HepG2 (cell line): ENCODE measurements at regions not wholly inside any gene's neighbourhood (a gene's known extent, or its start where the extent isn't known, plus 50 kb on each side); places are given as distances from the start of the nearest gene placed in this dataset.

Experiments used
- CTCF ChIP-seq: sonication (generic); formaldehyde crosslinking; IDR thresholded peaks from 2 replicates; pipeline ENCODE4 v1.5.0; 2020; ENCODE audit warnings: mild to moderate bottlenecking, missing genetic modification reagents, moderate library complexity
- EZH2 ChIP-seq: conservative IDR thresholded peaks from 2 replicates; pipeline ENCODE4 v1.6.1; 2012; ENCODE audit warnings: mild to moderate bottlenecking, low read depth, low read length, moderate library complexity
- HMGXB4 ChIP-seq, 2 experiments: sonication (generic) in 1 of 2; formaldehyde crosslinking in 1 of 2; IDR thresholded peaks; 2 replicates each; pipeline versions ENCODE4 v1.4.0 to v1.6.1; 2018 to 2020; ENCODE audit warnings: missing genetic modification reagents in 2 of 2, borderline replicate concordance in 1 of 2, low read depth in 1 of 2, mild to moderate bottlenecking in 1 of 2, missing biosample characterization in 1 of 2
- JUNB ChIP-seq: sonication (generic); formaldehyde crosslinking; IDR thresholded peaks from 2 replicates; pipeline ENCODE4 v1.8.0; 2022; ENCODE audit warnings: missing genetic modification reagents, mild to moderate bottlenecking, borderline replicate concordance
- MBNL3 ChIP-seq: fragments of 250-450 bp; sonication (Bioruptor Pico); conservative IDR thresholded peaks from 2 replicates; pipeline ENCODE4 v1.8.0; 2022; ENCODE audit warnings: mild to moderate bottlenecking, inconsistent platforms
- MTA1 ChIP-seq: sonication (generic); formaldehyde crosslinking; IDR thresholded peaks from 2 replicates; pipeline ENCODE4 v1.4.0; 2020; ENCODE audit warnings: missing genetic modification reagents, mild to moderate bottlenecking, borderline replicate concordance
- NFE2L1 ChIP-seq: sonication (generic); formaldehyde crosslinking; IDR thresholded peaks from 2 replicates; pipeline ENCODE4 v1.4.0; 2020; ENCODE audit warnings: missing genetic modification reagents, mild to moderate bottlenecking, borderline replicate concordance
- POLR2A ChIP-seq, 2 experiments: IDR thresholded peaks; 2 replicates each; pipeline ENCODE4 v1.6.1; 2011; ENCODE audit warnings: low read depth in 2 of 2, low read length in 2 of 2, mild to moderate bottlenecking in 1 of 2, moderate library complexity in 1 of 2; ENCODE audit not compliant: insufficient read depth in 1 of 2
- RAD21 ChIP-seq: fragments of 450-650 bp; formaldehyde crosslinking; IDR thresholded peaks from 2 replicates; pipeline ENCODE4 v1.5.0; 2020; ENCODE audit warnings: mild to moderate bottlenecking
- YEATS2 ChIP-seq: sonication (generic); formaldehyde crosslinking; IDR thresholded peaks from 2 replicates; pipeline ENCODE4 v1.4.0; 2020; ENCODE audit warnings: missing genetic modification reagents, borderline replicate concordance
- ZBTB1 ChIP-seq: sonication (generic); formaldehyde crosslinking; IDR thresholded peaks from 2 replicates; pipeline ENCODE4 v1.4.0; 2020; ENCODE audit warnings: missing genetic modification reagents, borderline replicate concordance
- TF ChIP-seq, protein P1 (sequence below): IDR thresholded peaks from 2 replicates; pipeline ENCODE4 v1.6.1; 2016; ENCODE audit warnings: missing compliant biosample characterization, missing genetic modification reagents, borderline replicate concordance
- TF ChIP-seq, protein P2 (sequence below): IDR thresholded peaks from 2 replicates; pipeline ENCODE4 v1.6.1; 2016; ENCODE audit warnings: control low read depth
- TF ChIP-seq, protein P3 (sequence below): sonication (generic); formaldehyde crosslinking; IDR thresholded peaks from 2 replicates; pipeline ENCODE4 v1.4.0; 2020; ENCODE audit warnings: missing genetic modification reagents, borderline replicate concordance

GRCh38 chrY:19307627-19308026 is 436.9 kb downstream of the KDM5D start:
- TF ChIP-seq HMGXB4 (CRISPR knock-in tag; IDR thresholded peaks at IDR 0.05; ENCODE audit: borderline replicate concordance in 1 of 2, low read depth in 1 of 2) (no peak), CTCF (no peak), NFE2L1 (CRISPR knock-in tag) (no peak), EZH2 (no peak), POLR2A (IDR thresholded peaks at IDR 0.05; ENCODE audit: insufficient read depth in 1 of 2, low read depth in 2 of 2, low read length in 2 of 2) (no peak), YEATS2 (CRISPR knock-in tag) (no peak), MTA1 (no peak), MBNL3 (CRISPR knock-in tag) (no peak), JUNB (CRISPR knock-in tag) (no peak), RAD21 (CRISPR knock-in tag) (no peak), ZBTB1 (CRISPR knock-in tag) (no peak)
- TF ChIP-seq, protein P1, sequence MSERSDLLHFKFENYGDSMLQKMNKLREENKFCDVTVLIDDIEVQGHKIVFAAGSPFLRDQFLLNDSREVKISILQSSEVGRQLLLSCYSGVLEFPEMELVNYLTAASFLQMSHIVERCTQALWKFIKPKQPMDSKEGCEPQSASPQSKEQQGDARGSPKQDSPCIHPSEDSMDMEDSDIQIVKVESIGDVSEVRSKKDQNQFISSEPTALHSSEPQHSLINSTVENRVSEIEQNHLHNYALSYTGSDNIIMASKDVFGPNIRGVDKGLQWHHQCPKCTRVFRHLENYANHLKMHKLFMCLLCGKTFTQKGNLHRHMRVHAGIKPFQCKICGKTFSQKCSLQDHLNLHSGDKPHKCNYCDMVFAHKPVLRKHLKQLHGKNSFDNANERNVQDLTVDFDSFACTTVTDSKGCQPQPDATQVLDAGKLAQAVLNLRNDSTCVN = no peak
- TF ChIP-seq, protein P2, sequence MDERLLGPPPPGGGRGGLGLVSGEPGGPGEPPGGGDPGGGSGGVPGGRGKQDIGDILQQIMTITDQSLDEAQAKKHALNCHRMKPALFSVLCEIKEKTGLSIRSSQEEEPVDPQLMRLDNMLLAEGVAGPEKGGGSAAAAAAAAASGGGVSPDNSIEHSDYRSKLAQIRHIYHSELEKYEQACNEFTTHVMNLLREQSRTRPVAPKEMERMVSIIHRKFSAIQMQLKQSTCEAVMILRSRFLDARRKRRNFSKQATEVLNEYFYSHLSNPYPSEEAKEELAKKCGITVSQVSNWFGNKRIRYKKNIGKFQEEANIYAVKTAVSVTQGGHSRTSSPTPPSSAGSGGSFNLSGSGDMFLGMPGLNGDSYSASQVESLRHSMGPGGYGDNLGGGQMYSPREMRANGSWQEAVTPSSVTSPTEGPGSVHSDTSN (CRISPR knock-in tag) = no peak
- TF ChIP-seq, protein P3, sequence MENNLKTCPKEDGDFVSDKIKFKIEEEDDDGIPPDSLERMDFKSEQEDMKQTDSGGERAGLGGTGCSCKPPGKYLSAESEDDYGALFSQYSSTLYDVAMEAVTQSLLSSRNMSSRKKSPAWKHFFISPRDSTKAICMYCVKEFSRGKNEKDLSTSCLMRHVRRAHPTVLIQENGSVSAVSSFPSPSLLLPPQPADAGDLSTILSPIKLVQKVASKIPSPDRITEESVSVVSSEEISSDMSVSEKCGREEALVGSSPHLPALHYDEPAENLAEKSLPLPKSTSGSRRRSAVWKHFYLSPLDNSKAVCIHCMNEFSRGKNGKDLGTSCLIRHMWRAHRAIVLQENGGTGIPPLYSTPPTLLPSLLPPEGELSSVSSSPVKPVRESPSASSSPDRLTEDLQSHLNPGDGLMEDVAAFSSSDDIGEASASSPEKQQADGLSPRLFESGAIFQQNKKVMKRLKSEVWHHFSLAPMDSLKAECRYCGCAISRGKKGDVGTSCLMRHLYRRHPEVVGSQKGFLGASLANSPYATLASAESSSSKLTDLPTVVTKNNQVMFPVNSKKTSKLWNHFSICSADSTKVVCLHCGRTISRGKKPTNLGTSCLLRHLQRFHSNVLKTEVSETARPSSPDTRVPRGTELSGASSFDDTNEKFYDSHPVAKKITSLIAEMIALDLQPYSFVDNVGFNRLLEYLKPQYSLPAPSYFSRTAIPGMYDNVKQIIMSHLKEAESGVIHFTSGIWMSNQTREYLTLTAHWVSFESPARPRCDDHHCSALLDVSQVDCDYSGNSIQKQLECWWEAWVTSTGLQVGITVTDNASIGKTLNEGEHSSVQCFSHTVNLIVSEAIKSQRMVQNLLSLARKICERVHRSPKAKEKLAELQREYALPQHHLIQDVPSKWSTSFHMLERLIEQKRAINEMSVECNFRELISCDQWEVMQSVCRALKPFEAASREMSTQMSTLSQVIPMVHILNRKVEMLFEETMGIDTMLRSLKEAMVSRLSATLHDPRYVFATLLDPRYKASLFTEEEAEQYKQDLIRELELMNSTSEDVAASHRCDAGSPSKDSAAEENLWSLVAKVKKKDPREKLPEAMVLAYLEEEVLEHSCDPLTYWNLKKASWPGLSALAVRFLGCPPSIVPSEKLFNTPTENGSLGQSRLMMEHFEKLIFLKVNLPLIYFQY (CRISPR knock-in tag) = no peak
